ENCODE measurements at regions not wholly inside any gene's neighbourhood (a gene's known extent, or its start where the extent isn't known, plus 50 kb on each side); places are given as distances from the start of the nearest gene placed in this dataset.
"Not testable (repeated sequence)": the region's sequence is repeated elsewhere in the genome, so short reads cannot be mapped to it uniquely, and the experiment has no call there.

DNA sequence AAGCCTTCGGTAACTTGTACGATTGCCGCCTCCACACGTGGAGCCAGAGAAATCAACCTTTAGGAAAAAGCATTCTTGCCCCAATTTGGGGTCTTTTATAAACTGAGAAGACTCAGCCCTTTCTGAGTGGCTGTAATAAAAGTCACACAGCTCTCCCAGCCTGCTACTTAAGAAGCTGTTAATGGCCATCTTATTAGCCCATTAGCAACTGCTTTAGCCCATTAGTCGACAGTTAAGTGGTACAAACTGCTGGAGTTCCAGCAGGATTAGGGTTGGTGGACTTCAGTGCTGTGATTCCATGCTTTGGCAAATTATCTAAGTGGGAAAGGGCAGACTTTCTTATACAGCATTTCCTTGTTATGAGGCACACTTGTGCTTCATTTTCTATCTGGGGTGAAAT is 461.3 kb downstream of the RPS6KC1 start:
- Mint-ChIP-seq H3K27ac (no peak overlapping the region), H3K4me1 (no peaks in the 10 kb centered on the region), H3K36me3 (no peaks in the 10 kb centered on the region), H3K9me3 (peaks cover 0 to 3% (median 0%) of the 10 kb centered on the region in 7 donors), H3K27me3 (ENCODE audit: low read depth in 3 of 3) (peaks cover 0 to 3% (median 0%) of the 10 kb centered on the region in 3 donors), H3K4me3 (no peak overlapping the region)
- Histone ChIP-seq H3K9ac (ENCODE audit: insufficient read depth, low read length, poor library complexity, severe bottlenecking) (no peak overlapping the region), H3K27me3 (ENCODE audit: control insufficient read depth in 2 of 2, insufficient read depth in 2 of 2, low read length in 2 of 2) (no peaks in the 10 kb centered on the region), H4K20me1 (ENCODE audit: insufficient read depth, low read length) (no peaks in the 10 kb centered on the region), H3K27ac (ENCODE audit: low read depth in 1 of 2, low read length in 2 of 2) (no peak overlapping the region), H3K4me3 (replicated peaks in 1 of 3; ENCODE audit: low read depth in 2 of 3, low read length in 3 of 3) (no peak overlapping the region), H2AFZ (ENCODE audit: insufficient read depth, low read depth, low read length, poor library complexity, severe bottlenecking) (no peak overlapping the region), H3K79me2 (ENCODE audit: insufficient read depth, low read length) (no peaks in the 10 kb centered on the region), H3K4me2 (replicated peaks; ENCODE audit: extremely low read depth, low read length, poor library complexity, severe bottlenecking) (no peak overlapping the region), H3K9me3 (replicated peaks in 1 of 2; ENCODE audit: control insufficient read depth in 1 of 2, insufficient read depth in 1 of 2, low read length in 2 of 2) (no peaks in the 10 kb centered on the region), H3K36me3 (replicated peaks in 1 of 2; ENCODE audit: control insufficient read depth in 1 of 2, insufficient read depth in 2 of 2, low read length in 2 of 2) (no peaks in the 10 kb centered on the region), H3K4me1 (ENCODE audit: control insufficient read depth in 1 of 2, insufficient read depth in 2 of 2, low read length in 2 of 2) (no peaks in the 10 kb centered on the region)
- DNase-seq = no peak
- TF ChIP-seq CTCF (IDR thresholded peaks at IDR 0.05) = no peak
- intact Hi-C loops (cut with micrococcal nuclease) = no loop called here
- 64% methylated on average over 2 of the region's 5 CpGs for WGBS (ENCODE audit: insufficient coverage)

DNA sequence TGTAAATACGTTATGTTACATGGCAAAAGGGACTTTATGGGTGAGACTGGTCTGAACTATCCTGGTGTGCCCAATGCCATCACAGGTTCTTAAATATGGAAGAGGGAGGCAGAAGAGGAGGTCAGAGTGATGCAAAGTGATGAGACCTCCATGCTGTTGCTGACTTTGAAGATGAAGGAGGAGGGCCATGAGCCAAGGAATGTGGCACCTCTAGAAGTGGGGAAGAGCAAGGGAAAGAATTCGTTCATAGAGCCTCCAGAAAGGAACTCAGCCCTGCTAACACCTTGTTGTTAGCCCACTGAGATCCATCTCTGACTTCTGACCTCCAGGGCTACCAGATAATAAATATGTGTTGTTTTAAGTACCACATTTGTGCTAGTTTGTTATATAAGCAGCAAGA is 462.0 kb downstream of the RPS6KC1 start:
- no peak overlapping the region for H3K4me3 ChIP-seq (replicated peaks in 1 of 3; ENCODE audit: low read depth in 2 of 3, low read length in 3 of 3)
- H3K27ac ChIP-seq (ENCODE audit: low read depth in 1 of 2, low read length in 2 of 2) = no peak overlapping the region
- intact Hi-C loops (cut with micrococcal nuclease) = no loop called here
- H3K27me3 ChIP-seq (ENCODE audit: control insufficient read depth in 2 of 2, insufficient read depth in 2 of 2, low read length in 2 of 2) = no peaks in the 10 kb centered on the region
- DNase-seq = no peak
- no peak for TF ChIP-seq CTCF (IDR thresholded peaks at IDR 0.05)
- no peak overlapping the region for H3K27ac Mint-ChIP-seq
- no peaks in the 10 kb centered on the region for H3K4me1 Mint-ChIP-seq
- peaks cover 0 to 2% (median 0%) of the 10 kb centered on the region in 3 donors for H3K27me3 Mint-ChIP-seq (ENCODE audit: low read depth in 3 of 3)
- no peaks in the 10 kb centered on the region for H3K79me2 ChIP-seq (ENCODE audit: insufficient read depth, low read length)
- H4K20me1 ChIP-seq (ENCODE audit: insufficient read depth, low read length) = no peaks in the 10 kb centered on the region
- H3K4me3 Mint-ChIP-seq = no peak overlapping the region
- 67% methylated on average over 1 of the region's 2 CpGs for WGBS (ENCODE audit: insufficient coverage)
- peaks cover 0 to 3% (median 0%) of the 10 kb centered on the region in 7 donors for H3K9me3 Mint-ChIP-seq
- no peaks in the 10 kb centered on the region for H3K36me3 Mint-ChIP-seq
- no peaks in the 10 kb centered on the region for H3K4me1 ChIP-seq (ENCODE audit: control insufficient read depth in 1 of 2, insufficient read depth in 2 of 2, low read length in 2 of 2)
- H2AFZ ChIP-seq (ENCODE audit: insufficient read depth, low read depth, low read length, poor library complexity, severe bottlenecking) = no peak overlapping the region
- H3K9me3 ChIP-seq (replicated peaks in 1 of 2; ENCODE audit: control insufficient read depth in 1 of 2, insufficient read depth in 1 of 2, low read length in 2 of 2) = no peaks in the 10 kb centered on the region
- no peaks in the 10 kb centered on the region for H3K36me3 ChIP-seq (replicated peaks in 1 of 2; ENCODE audit: control insufficient read depth in 1 of 2, insufficient read depth in 2 of 2, low read length in 2 of 2)
- no peak overlapping the region for H3K4me2 ChIP-seq (replicated peaks; ENCODE audit: extremely low read depth, low read length, poor library complexity, severe bottlenecking)
- H3K9ac ChIP-seq (ENCODE audit: insufficient read depth, low read length, poor library complexity, severe bottlenecking) = no peak overlapping the region

DNA sequence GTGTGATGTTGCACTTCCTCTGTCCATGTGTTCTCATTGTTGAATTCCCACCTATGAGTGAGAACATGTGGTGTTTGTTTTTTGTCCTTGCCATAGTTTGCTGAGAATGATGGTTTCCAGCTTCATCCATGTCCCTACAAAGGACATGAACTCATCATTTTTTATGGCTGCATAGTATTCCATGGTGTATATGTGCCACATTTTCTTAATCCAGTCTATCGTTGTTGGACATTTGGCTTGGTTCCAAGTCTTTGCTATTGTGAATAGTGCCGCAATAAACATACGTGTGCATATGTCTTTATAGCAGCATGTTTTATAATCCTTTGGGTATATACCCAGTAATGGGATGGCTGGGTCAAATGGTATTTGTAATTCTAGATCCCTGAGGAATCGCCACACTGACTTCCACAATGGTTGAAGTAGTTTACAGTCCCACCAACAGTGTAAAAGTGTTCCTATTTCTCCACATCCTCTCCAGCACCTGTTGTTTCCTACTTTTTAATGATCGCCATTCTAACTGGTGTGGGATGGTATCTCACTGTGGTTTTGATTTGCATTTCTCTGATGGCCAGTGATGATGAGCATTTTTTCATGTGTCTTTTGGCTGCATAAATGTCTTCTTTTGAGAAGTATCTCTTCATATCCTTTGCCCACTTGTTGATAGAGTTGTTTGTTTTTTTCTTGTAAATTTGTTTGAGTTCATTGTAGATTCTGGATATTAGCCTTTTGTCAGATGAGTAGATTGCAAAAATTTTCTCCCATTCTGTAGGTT is 463.6 kb downstream of the RPS6KC1 start:
- H3K27ac Mint-ChIP-seq; H3K4me3 ChIP-seq (replicated peaks in 1 of 3; ENCODE audit: low read depth in 2 of 3, low read length in 3 of 3); DNase-seq; H2AFZ ChIP-seq (ENCODE audit: insufficient read depth, low read depth, low read length, poor library complexity, severe bottlenecking); intact Hi-C loops (cut with micrococcal nuclease); H3K4me3 Mint-ChIP-seq; H3K4me1 Mint-ChIP-seq; H3K36me3 ChIP-seq (replicated peaks in 1 of 2; ENCODE audit: control insufficient read depth in 1 of 2, insufficient read depth in 2 of 2, low read length in 2 of 2); H3K27ac ChIP-seq (ENCODE audit: low read depth in 1 of 2, low read length in 2 of 2); H4K20me1 ChIP-seq (ENCODE audit: insufficient read depth, low read length); H3K9ac ChIP-seq (ENCODE audit: insufficient read depth, low read length, poor library complexity, severe bottlenecking); H3K9me3 ChIP-seq (replicated peaks in 1 of 2; ENCODE audit: control insufficient read depth in 1 of 2, insufficient read depth in 1 of 2, low read length in 2 of 2); H3K27me3 ChIP-seq (ENCODE audit: control insufficient read depth in 2 of 2, insufficient read depth in 2 of 2, low read length in 2 of 2); H3K79me2 ChIP-seq (ENCODE audit: insufficient read depth, low read length); H3K36me3 Mint-ChIP-seq; H3K9me3 Mint-ChIP-seq; H3K4me1 ChIP-seq (ENCODE audit: control insufficient read depth in 1 of 2, insufficient read depth in 2 of 2, low read length in 2 of 2); H3K4me2 ChIP-seq (replicated peaks; ENCODE audit: extremely low read depth, low read length, poor library complexity, severe bottlenecking); H3K27me3 Mint-ChIP-seq (ENCODE audit: low read depth in 3 of 3): not testable (repeated sequence)
- WGBS (ENCODE audit: insufficient coverage) = no CpG with 5 or more reads among the region's 5 CpGs
